Raji (cell line): ENCODE measurements at regions not wholly inside any gene's neighbourhood (a gene's known extent, or its start where the extent isn't known, plus 50 kb on each side); places are given as distances from the start of the nearest gene placed in this dataset.

Experiments
- POLR2A ChIP-seq: IDR thresholded peaks from 2 replicates; pipeline ENCODE4 v1.6.1; 2011; ENCODE audit warnings: low read depth, low read length, control low read depth; ENCODE audit not compliant: insufficient read depth

DNA sequence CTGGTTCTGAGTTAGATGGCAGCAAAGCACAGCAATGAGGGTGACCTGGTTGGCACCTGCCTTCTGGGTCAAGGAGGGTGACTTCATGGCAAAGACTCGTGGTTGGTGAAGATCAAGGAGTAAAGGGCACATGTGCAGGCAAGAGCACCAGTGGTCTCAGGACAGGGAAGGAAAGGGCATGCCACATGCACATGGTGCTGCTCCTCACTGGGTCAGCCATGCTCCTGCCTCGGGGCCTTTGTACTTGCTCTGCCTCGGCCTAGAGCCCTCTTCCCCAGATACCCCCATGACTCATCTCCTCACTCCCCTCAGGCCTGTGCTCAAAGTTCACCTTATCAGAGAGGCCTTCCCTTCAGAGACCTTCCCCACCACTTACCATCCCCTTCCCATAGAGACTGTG lies 106.7 kb upstream of the KDM7A start:
- no peak for TF ChIP-seq POLR2A

- no peak for TF ChIP-seq POLR2A
Measured at GRCh38 chr7:140281960-140282359, 105.2 kb upstream of the KDM7A start.

DNA sequence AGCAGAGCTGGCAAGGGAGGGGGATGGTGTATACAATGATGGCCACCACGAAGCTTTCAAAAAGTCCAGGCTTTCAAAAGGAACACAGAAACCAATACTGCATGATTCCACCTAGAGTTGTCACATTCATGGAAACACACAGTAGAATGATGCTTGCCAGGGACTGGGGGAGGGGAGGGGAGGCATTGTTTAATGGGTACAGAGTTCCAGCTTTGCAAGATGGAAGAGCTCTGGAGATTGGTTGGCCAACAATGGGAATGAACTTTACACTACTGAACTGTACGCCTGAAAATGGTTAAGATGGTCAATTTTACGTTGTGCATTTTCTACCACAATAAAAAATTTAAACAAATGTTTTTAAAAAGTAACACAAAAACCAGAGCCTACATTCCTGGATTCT lies 104.5 kb upstream of the KDM7A start:
- no peak for TF ChIP-seq POLR2A

- TF ChIP-seq POLR2A, result no peak
Measured at GRCh38 chr7:140276001-140276400, 99.2 kb upstream of the KDM7A start.

GRCh38 chr7:140275069-140275965 lies 98.5 kb upstream of the KDM7A start:
- no peak for TF ChIP-seq POLR2A

DNA sequence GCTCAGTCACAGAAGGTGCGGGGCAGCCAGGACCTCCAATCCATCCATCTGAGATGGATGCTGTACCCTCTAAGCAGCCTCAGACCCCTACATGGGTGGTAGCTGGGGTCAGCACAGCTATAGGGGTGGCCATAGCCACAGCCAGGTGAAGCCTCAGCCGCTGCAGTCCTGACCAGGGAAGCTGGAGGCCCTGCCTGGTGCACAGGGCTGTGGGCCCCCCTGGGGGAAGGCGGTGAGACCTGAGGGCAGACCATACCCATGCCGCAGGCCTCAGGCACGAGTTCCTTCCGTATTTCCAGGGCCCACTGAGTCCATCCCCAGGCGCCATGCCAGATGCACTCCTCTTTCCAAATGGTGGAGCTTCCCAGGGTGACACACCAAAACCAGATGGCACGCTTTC lies 96.6 kb upstream of the KDM7A start:
- TF ChIP-seq POLR2A, result no peak

DNA sequence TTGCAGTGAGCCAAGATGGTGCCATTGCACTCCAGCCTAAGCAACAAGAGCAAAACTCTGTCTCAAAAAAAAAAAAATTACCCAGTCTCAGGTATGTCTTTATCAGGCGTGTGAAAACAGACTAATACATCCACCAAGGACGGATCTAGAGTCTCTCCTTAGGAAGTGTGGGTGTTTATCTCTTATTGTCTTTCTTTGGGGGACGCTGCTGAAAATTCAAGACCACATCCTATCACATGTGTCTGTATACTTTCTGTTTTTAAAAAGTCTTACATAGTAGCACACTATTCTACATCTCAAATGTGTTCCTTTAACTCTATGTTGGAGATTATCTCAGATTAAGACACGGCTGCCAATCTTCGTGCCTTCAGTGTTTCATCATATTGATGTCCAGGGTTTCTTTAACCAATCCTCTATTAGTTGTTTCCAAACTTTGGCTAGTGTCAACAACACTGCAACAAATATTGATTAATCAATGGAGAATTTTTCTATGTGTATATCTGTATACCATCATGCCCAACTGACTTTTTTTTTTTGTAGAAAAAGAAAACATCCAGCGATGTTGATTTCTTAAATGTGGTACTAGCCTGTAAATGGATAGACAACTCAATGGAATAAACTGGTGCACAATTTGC lies 92.3 kb upstream of the KDM7A start:
- no peak for TF ChIP-seq POLR2A

GRCh38 chr7:140267381-140268226 lies 90.8 kb upstream of the KDM7A start:
- TF ChIP-seq POLR2A, result no peak

GRCh38 chr7:140263277-140263676 lies 86.5 kb upstream of the KDM7A start:
- TF ChIP-seq POLR2A, result no peak

- TF ChIP-seq POLR2A, result no peak
Measured at GRCh38 chr7:140262242-140262903, 85.6 kb upstream of the KDM7A start.

GRCh38 chr7:140261522-140261921 lies 84.7 kb upstream of the KDM7A start:
- TF ChIP-seq POLR2A, result no peak

DNA sequence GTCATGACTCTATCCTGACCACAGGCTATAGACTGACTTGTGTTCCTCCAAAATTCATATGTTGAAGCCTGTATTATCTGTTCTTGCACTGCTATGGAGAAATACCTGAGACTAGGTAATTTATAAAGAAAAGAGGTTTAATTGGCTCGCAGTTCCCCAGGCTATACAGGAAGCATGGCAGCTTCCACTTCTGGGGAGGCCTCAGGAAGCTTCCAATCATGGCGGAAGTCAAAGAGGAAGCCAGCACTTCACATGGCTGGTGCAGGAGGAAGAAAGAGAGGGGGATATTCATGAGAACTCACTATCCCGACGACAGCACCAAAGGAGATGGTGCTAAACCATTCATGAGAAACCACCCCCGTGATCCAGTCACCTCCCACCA lies 84.3 kb upstream of the KDM7A start:
- no peak for TF ChIP-seq POLR2A

DNA sequence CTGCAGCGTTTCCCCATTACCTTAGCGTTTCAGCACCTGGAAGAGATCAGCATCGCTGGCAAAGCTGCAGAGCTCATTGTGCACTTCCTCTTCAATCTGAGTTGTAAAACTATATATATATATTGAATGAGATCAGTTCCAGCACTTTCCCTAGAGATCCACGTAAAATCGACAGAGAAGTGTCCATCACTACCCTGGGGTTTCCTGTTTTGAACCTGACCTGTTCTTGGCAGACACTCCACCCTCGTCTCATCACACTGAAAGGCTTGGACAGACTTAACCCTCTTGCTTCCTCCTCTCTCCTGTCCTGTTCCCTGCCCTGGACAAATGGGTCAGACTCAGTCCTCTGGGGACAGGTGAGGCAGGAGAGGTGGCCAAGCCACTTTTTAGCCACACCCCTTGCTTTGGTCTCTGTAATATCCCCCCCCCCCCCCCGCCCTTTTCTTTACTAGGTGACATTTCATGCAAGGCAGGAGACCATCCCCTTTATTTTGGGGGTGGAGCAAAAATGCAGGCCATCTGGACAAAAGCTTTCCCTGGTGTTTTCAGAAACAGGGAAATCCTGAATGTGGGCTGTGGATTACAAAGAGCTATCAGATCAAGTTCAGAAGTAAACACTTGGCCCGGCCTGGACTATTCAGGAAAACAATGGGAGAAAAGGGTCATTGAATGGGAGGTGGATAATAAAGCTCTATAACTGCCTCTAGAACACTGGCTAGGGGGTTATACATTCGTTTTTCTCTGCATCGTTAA lies 83.7 kb upstream of the KDM7A start:
- no peak for TF ChIP-seq POLR2A

- no peak for TF ChIP-seq POLR2A
Measured at GRCh38 chr7:140249036-140249806, 72.4 kb upstream of the KDM7A start.

DNA sequence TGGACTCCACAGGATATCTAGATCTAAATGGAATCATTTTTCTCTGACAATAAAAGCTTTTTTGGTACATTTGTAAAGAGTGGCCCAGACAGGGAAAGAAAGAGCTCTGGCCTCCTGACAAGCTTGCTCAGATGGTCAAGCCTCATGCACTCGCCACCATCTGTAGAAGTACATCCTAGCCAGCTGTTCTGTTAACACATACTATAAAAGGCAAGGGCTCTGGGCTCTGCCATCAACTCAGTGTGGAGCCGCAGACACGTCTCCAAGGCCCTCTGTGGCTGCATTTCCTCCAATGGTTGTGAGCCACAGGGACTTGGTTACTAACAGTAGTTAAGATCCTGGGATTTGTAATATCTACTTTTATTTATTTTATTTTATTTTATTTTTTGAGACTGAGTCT lies 70.8 kb upstream of the KDM7A start:
- no peak for TF ChIP-seq POLR2A
